K562 (cell line): ENCODE measurements at regions not wholly inside any gene's neighbourhood (a gene's known extent, or its start where the extent isn't known, plus 50 kb on each side); places are given as distances from the start of the nearest gene placed in this dataset.

Source experiments
- CHAMP1 ChIP-seq: fragments of 450-650 bp; IDR thresholded peaks from 2 replicates; pipeline ENCODE4 v1.6.1; 2016; ENCODE audit warnings: mild to moderate bottlenecking
- FOXA3 ChIP-seq, 2 experiments: fragments of 450-650 bp in 1 of 2; sonication (generic) in 1 of 2; formaldehyde crosslinking; IDR thresholded peaks in 1 of 2; conservative IDR thresholded peaks in 1 of 2; 2 replicates each; pipeline versions ENCODE4 v1.4.0 to v1.8.0; 2020 to 2022; ENCODE audit warnings: mild to moderate bottlenecking in 2 of 2, missing genetic modification reagents in 1 of 2
- FOXO4 ChIP-seq: fragments of 450-650 bp; formaldehyde crosslinking; IDR thresholded peaks from 2 replicates; pipeline ENCODE4 v1.4.0; 2020; ENCODE audit warnings: mild to moderate bottlenecking, moderate library complexity
- HDAC2 ChIP-seq: fragments of 450-650 bp; IDR thresholded peaks from 2 replicates; pipeline ENCODE4 v1.6.1; 2016; ENCODE audit warnings: mild to moderate bottlenecking
- HNRNPK ChIP-seq: fragments of 200-400 bp; formaldehyde crosslinking; IDR thresholded peaks from one replicate; pipeline ENCODE4 v1.6.1; 2018; ENCODE audit warnings: mild to moderate bottlenecking, low read depth, low read length; ENCODE audit not compliant: poor library complexity, severe bottlenecking
- KDM1A ChIP-seq, 2 experiments: fragments of 450-650 bp; IDR thresholded peaks; 2 replicates each; pipeline ENCODE4 v1.6.1; 2016; ENCODE audit warnings: mild to moderate bottlenecking in 2 of 2
- MIER1 ChIP-seq: fragments of 450-650 bp; IDR thresholded peaks from 2 replicates; pipeline ENCODE4 v1.6.1; 2016; ENCODE audit warnings: antibody characterized with exemption, mild to moderate bottlenecking, low read depth
- MXI1 ChIP-seq: IDR thresholded peaks from 2 replicates; pipeline ENCODE4 v1.6.1; 2011; ENCODE audit warnings: low read depth, mild to moderate bottlenecking, improper control_type of control experiment, low read length
- NCOR1 ChIP-seq: fragments of 450-650 bp; IDR thresholded peaks from 2 replicates; pipeline ENCODE4 v1.6.1; 2016; ENCODE audit warnings: mild to moderate bottlenecking, moderate library complexity
- NR3C1 ChIP-seq: sonication (generic); formaldehyde crosslinking; IDR thresholded peaks from 2 replicates; pipeline ENCODE4 v1.8.1; 2022; ENCODE audit warnings: missing genetic modification reagents
- PCBP2 ChIP-seq: fragments of 200-400 bp; formaldehyde crosslinking; IDR thresholded peaks from 2 replicates; pipeline ENCODE4 v1.6.1; 2018; ENCODE audit warnings: low read length, low read depth, mild to moderate bottlenecking, moderate library complexity; ENCODE audit not compliant: poor library complexity, severe bottlenecking
- PHF8 ChIP-seq: fragments of 200-600 bp; sonication (generic); IDR thresholded peaks from 2 replicates; pipeline ENCODE4 v1.6.1; 2012; ENCODE audit warnings: mixed run types, mild to moderate bottlenecking, inconsistent platforms, low read length, moderate library complexity, borderline replicate concordance
- PURB ChIP-seq: sonication (generic); formaldehyde crosslinking; IDR thresholded peaks from 2 replicates; pipeline ENCODE4 v1.9.0; 2021; ENCODE audit warnings: low read depth, mild to moderate bottlenecking, missing genetic modification reagents
- PYGO2 ChIP-seq: fragments of 450-650 bp; IDR thresholded peaks from 2 replicates; pipeline ENCODE4 v1.6.1; 2016; ENCODE audit warnings: mild to moderate bottlenecking, missing genetic modification characterization, moderate library complexity, missing compliant biosample characterization
- RB1 ChIP-seq: fragments of 450-650 bp; IDR thresholded peaks from 2 replicates; pipeline ENCODE4 v1.6.1; 2017; ENCODE audit warnings: low read depth, mild to moderate bottlenecking
- RBM14 ChIP-seq: fragments of 200-400 bp; formaldehyde crosslinking; IDR thresholded peaks from 2 replicates; pipeline ENCODE4 v1.6.1; 2018; ENCODE audit warnings: low read depth, mild to moderate bottlenecking, low read length, moderate library complexity, borderline replicate concordance; ENCODE audit not compliant: insufficient read depth
- RBM25 ChIP-seq: fragments of 200-400 bp; formaldehyde crosslinking; IDR thresholded peaks from 2 replicates; pipeline ENCODE4 v1.6.1; 2018; ENCODE audit warnings: low read length, low read depth, moderate library complexity; ENCODE audit not compliant: severe bottlenecking
- SAP30 ChIP-seq: fragments of 200-600 bp; sonication (generic); IDR thresholded peaks from 2 replicates; pipeline ENCODE4 v1.6.1; 2012; ENCODE audit warnings: borderline replicate concordance, low read depth, mild to moderate bottlenecking, moderate library complexity, low read length, control low read depth, inconsistent platforms; ENCODE audit not compliant: insufficient read depth, poor library complexity, severe bottlenecking
- STAG1 ChIP-seq: sonication (generic); formaldehyde crosslinking; IDR thresholded peaks from 2 replicates; pipeline ENCODE4 v1.5.0; 2020; ENCODE audit warnings: missing genetic modification reagents, borderline replicate concordance
- STAT5A ChIP-seq: IDR thresholded peaks from 2 replicates; pipeline ENCODE4 v1.6.1; 2012; ENCODE audit warnings: low read length, inconsistent platforms, borderline replicate concordance
- TCF3 ChIP-seq: sonication (generic); formaldehyde crosslinking; IDR thresholded peaks from 2 replicates; pipeline ENCODE4 v1.4.0; 2020; ENCODE audit warnings: mild to moderate bottlenecking, missing genetic modification reagents
- TEAD4 ChIP-seq, 2 experiments: sonication (generic) in 1 of 2; formaldehyde crosslinking in 1 of 2; IDR thresholded peaks; 2 replicates each; pipeline versions ENCODE4 v1.6.1 to v1.8.0; 2012 to 2022; ENCODE audit warnings: borderline replicate concordance in 1 of 2, inconsistent platforms in 1 of 2, low read length in 1 of 2, mild to moderate bottlenecking in 1 of 2, missing genetic modification reagents in 1 of 2
- TRIM24 ChIP-seq, 2 experiments: fragments of 450-650 bp; IDR thresholded peaks; 2 replicates each; pipeline ENCODE4 v1.6.1; 2016
- USF1 ChIP-seq: sonication (generic); formaldehyde crosslinking; IDR thresholded peaks from 2 replicates; pipeline ENCODE4 v1.9.0; 2022; ENCODE audit warnings: mild to moderate bottlenecking, missing genetic modification reagents
- ZNF165 ChIP-seq: fragments of 250-450 bp; sonication (Bioruptor Pico); IDR thresholded peaks from 2 replicates; pipeline ENCODE4 v1.4.0; 2020; ENCODE audit warnings: borderline replicate concordance
- ZNF830 ChIP-seq: fragments of 250-450 bp; sonication (Bioruptor Pico); IDR thresholded peaks from 2 replicates; pipeline ENCODE4 v1.5.0; 2021; ENCODE audit warnings: mild to moderate bottlenecking

DNA sequence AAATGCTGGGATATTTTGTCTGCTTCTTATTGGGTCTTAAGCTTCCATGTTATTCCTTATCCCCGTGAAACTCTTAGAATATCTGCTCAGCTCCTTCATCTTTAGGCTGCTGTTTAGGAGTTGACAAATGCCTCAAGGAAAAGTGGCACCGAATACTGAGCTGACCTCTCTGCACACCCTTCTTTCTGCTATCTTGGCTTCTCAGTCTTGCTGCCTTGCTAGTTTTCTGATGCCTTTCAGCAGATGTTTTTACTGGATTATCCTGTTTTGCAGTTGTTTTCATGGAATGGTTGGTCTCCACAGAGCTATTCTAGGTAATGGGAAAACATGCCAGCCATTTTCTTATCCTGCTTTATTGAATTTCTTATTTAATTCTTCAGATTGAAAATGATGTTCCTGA lies 86.3 kb downstream of the GYPE start (continued):
- TF ChIP-seq TCF3 (CRISPR knock-in tag) (peak; percentile 51), PCBP2 (no peak), HNRNPK (no peak), ZNF830 (CRISPR knock-in tag) (no peak), TEAD4 (IDR thresholded peaks at IDR 0.05; ENCODE audit: low read length) (peak; percentile 71), TEAD4 (CRISPR knock-in tag; IDR thresholded peaks at IDR 0.05; ENCODE audit: borderline replicate concordance) (no peak), FOXO4 (CRISPR knock-in tag) (no peak), NCOR1 (peak; percentile 65), RB1 (no peak), PURB (CRISPR knock-in tag) (no peak), MIER1 (no peak), MXI1 (no peak), CHAMP1 (0 out of 2 replicates have a peak, but pooled peaks have one; percentile 22), RBM14 (no peak), ZNF165 (CRISPR knock-in tag) (no peak), FOXA3 (CRISPR knock-in tag; conservative IDR thresholded peaks at IDR 0.05 in 1 of 2, IDR thresholded peaks at IDR 0.05 in 1 of 2) (no peak), HDAC2 (no peak), USF1 (no peak), NR3C1 (CRISPR knock-in tag) (no peak), SAP30 (no peak), STAT5A (peak; percentile 71), PHF8 (no peak), KDM1A (IDR thresholded peaks at IDR 0.05) (no peak), TRIM24 (IDR thresholded peaks at IDR 0.05) (peak in 1 of 2 experiments; percentile 17; a peak in 1 of 4 replicates), RBM25 (no peak), PYGO2 (tag) (no peak), STAG1 (no peak)
